Keratinocyte (primary cell): ENCODE measurements at regions not wholly inside any gene's neighbourhood (a gene's known extent, or its start where the extent isn't known, plus 50 kb on each side); places are given as distances from the start of the nearest gene placed in this dataset.
"Not testable (repeated sequence)": the region's sequence is repeated elsewhere in the genome, so short reads cannot be mapped to it uniquely, and the experiment has no call there.

Experiments
- DNase-seq: peaks from one replicate; pipeline ENCODE4 v3.0.0-alpha.2; 2011; ENCODE audit warnings: low read depth, missing footprints, low spot score
- FAIRE-seq: peaks from 2 replicates; lab custom pipeline; 2011; peaks lifted over from hg19 to GRCh38; lab: Jason Lieb, UNC
- H2AFZ ChIP-seq: 2 replicates; pipeline ENCODE4 v1.6.0; 2012; ENCODE audit warnings: low read length, control low read depth, inconsistent platforms; ENCODE audit not compliant: control insufficient read depth
- H3K27ac ChIP-seq: 2 replicates; pipeline ENCODE4 v1.5.1; 2011; ENCODE audit warnings: low read length; ENCODE audit not compliant: control insufficient read depth, insufficient read depth
- H3K27me3 ChIP-seq: 3 replicates; pipeline ENCODE4 v1.6.0; 2011; ENCODE audit warnings: low read length; ENCODE audit not compliant: control insufficient read depth, insufficient read depth; ENCODE audit errors: extremely low read depth
- H3K36me3 ChIP-seq, 2 experiments: 2 replicates in 1 of 2; 3 replicates in 1 of 2; pipeline ENCODE4 v1.5.1; 2011; ENCODE audit warnings: low read length in 2 of 2, mild to moderate bottlenecking in 1 of 2; ENCODE audit not compliant: control insufficient read depth in 2 of 2, insufficient read depth in 2 of 2; ENCODE audit errors: extremely low read depth in 1 of 2
- H3K4me1 ChIP-seq: 3 replicates; pipeline ENCODE4 v1.5.1; 2011; ENCODE audit warnings: low read length; ENCODE audit not compliant: control insufficient read depth, insufficient read depth; ENCODE audit errors: extremely low read depth
- H3K4me2 ChIP-seq: 3 replicates; pipeline ENCODE4 v1.6.0; 2011; ENCODE audit warnings: low read depth, low read length; ENCODE audit not compliant: control insufficient read depth, insufficient read depth; ENCODE audit errors: extremely low read depth
- H3K4me3 ChIP-seq, 3 experiments: fragments of 200-600 bp in 1 of 3; sonication (generic) in 1 of 3; 2 replicates in 2 of 3; 3 replicates in 1 of 3; pipeline ENCODE4 v1.5.1; 2011 to 2016; ENCODE audit warnings: low read length in 3 of 3, mild to moderate bottlenecking in 3 of 3, control low read depth in 2 of 3, inconsistent platforms in 1 of 3, low read depth in 1 of 3, mixed read lengths in 1 of 3, mixed run types in 1 of 3, moderate library complexity in 1 of 3; ENCODE audit not compliant: control insufficient read depth in 2 of 3, insufficient read depth in 2 of 3; ENCODE audit errors: extremely low read depth in 1 of 3
- H3K79me2 ChIP-seq: 2 replicates; pipeline ENCODE4 v1.6.0; 2012; ENCODE audit warnings: low read length; ENCODE audit not compliant: control insufficient read depth, insufficient read depth
- H3K9ac ChIP-seq: 3 replicates; pipeline ENCODE4 v1.6.0; 2011; ENCODE audit warnings: low read length; ENCODE audit not compliant: control insufficient read depth, insufficient read depth; ENCODE audit errors: extremely low read depth
- H3K9me1 ChIP-seq: 3 replicates; pipeline ENCODE4 v1.6.0; 2011; ENCODE audit warnings: low read length; ENCODE audit not compliant: control insufficient read depth, insufficient read depth; ENCODE audit errors: extremely low read depth
- H3K9me3 ChIP-seq: 2 replicates; pipeline ENCODE4 v1.5.1; 2012; ENCODE audit warnings: low read depth, low read length; ENCODE audit not compliant: control insufficient read depth
- H4K20me1 ChIP-seq: 3 replicates; pipeline ENCODE4 v1.6.0; 2011; ENCODE audit warnings: low read length; ENCODE audit not compliant: control insufficient read depth, insufficient read depth; ENCODE audit errors: extremely low read depth
- EZH2 ChIP-seq: IDR thresholded peaks from one replicate; pipeline ENCODE4 v1.6.1; 2012; ENCODE audit warnings: inconsistent platforms, mild to moderate bottlenecking, low read length, moderate library complexity
- dilution Hi-C: fragments of 300-500 bp; cut with MboI; formaldehyde crosslinking; loops from one replicate; pipeline ENCODE4 v1.7.0; 2020; ENCODE audit warnings: low sequenced_read_pairs; ENCODE audit not compliant: extremely low pct_ligation_motif_present
- TF ChIP-seq, protein P1 (sequence below), 3 experiments: IDR thresholded peaks in 1 of 3; conservative IDR thresholded peaks in 1 of 3; optimal IDR thresholded peaks in 1 of 3; 2 replicates in 2 of 3; 3 replicates in 1 of 3; pipeline versions ENCODE3 to v1.5.1; 2011; ENCODE audit warnings: low read length in 3 of 3, mild to moderate bottlenecking in 3 of 3, moderate library complexity in 2 of 3, control low read depth in 1 of 3, inconsistent platforms in 1 of 3; ENCODE audit not compliant: insufficient read depth in 2 of 3; ENCODE audit errors: extremely low read depth in 1 of 3

DNA sequence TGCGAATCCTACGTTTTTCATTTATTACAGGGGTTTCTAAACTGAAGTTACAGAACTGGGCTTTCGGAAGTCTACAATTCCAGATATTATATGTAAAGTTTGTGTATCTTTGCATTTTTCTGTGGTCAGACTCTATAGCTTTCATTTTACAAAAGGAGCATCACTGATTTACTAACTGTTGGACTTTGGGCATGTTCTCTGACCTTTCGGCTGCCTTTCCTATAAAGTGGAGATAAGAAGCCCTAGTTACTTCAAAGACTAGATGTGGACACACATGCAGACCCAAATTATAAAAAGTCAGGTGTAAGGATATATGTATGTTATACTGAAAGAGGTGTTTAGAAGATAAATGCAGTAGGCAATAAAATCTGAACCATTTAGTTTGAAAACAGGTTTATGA lies 126.6 kb upstream of the PRKCQ start:
- H3K9me3 ChIP-seq = no peaks in the 10 kb centered on the region
- H4K20me1 ChIP-seq = no peaks in the 10 kb centered on the region
- no peak overlapping the region for H3K9ac ChIP-seq
- FAIRE-seq = no peak
- dilution Hi-C loops = no loop called here
- no peaks in the 10 kb centered on the region for H3K4me1 ChIP-seq
- H3K4me3 ChIP-seq = no peak overlapping the region
- no peaks in the 10 kb centered on the region for H3K27me3 ChIP-seq
- H3K79me2 ChIP-seq = no peaks in the 10 kb centered on the region
- no peak overlapping the region for H2AFZ ChIP-seq
- no peak for DNase-seq
- H3K36me3 ChIP-seq = no peaks in the 10 kb centered on the region
- H3K4me2 ChIP-seq = no peak overlapping the region
- no peak overlapping the region for H3K27ac ChIP-seq
- no peak for TF ChIP-seq EZH2
- TF ChIP-seq, protein P1, sequence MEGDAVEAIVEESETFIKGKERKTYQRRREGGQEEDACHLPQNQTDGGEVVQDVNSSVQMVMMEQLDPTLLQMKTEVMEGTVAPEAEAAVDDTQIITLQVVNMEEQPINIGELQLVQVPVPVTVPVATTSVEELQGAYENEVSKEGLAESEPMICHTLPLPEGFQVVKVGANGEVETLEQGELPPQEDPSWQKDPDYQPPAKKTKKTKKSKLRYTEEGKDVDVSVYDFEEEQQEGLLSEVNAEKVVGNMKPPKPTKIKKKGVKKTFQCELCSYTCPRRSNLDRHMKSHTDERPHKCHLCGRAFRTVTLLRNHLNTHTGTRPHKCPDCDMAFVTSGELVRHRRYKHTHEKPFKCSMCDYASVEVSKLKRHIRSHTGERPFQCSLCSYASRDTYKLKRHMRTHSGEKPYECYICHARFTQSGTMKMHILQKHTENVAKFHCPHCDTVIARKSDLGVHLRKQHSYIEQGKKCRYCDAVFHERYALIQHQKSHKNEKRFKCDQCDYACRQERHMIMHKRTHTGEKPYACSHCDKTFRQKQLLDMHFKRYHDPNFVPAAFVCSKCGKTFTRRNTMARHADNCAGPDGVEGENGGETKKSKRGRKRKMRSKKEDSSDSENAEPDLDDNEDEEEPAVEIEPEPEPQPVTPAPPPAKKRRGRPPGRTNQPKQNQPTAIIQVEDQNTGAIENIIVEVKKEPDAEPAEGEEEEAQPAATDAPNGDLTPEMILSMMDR (optimal IDR thresholded peaks at IDR 0.05 in 1 of 3, IDR thresholded peaks at IDR 0.05 in 1 of 3, conservative IDR thresholded peaks at IDR 0.05 in 1 of 3; ENCODE audit: extremely low read depth in 1 of 3, insufficient read depth in 2 of 3, low read length in 3 of 3) = no peak
- no peaks in the 10 kb centered on the region for H3K9me1 ChIP-seq

DNA sequence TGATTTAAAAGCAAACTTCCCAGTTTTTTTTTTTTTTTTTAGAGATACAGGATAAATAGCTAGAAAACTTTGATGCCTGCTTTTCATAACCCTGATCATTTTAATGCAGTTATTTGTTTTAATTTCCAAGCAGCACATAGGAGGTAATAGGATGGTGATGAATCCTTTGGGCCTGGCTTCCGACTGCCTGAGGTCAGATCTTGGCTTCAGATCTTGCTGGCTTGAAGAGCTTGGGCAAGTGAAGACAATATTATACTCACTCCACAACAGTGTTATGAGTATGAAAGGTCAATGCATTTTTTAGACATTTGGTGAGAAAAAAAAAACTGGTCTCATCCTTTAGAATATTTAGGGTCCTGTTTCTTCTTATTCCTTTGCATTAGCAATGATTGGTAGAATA lies 124.8 kb upstream of the PRKCQ start:
- FAIRE-seq = no peak
- Histone ChIP-seq H3K9ac (no peak overlapping the region), H3K9me3 (no peaks in the 10 kb centered on the region), H3K4me2 (no peak overlapping the region), H3K9me1 (no peaks in the 10 kb centered on the region), H3K4me3 (no peak overlapping the region), H2AFZ (no peak overlapping the region), H3K79me2 (no peaks in the 10 kb centered on the region), H3K27ac (no peak overlapping the region), H3K36me3 (no peaks in the 10 kb centered on the region), H3K4me1 (no peaks in the 10 kb centered on the region), H4K20me1 (no peaks in the 10 kb centered on the region), H3K27me3 (no peaks in the 10 kb centered on the region)
- dilution Hi-C loops = no loop called here
- TF ChIP-seq, protein P1 (optimal IDR thresholded peaks at IDR 0.05 in 1 of 3, IDR thresholded peaks at IDR 0.05 in 1 of 3, conservative IDR thresholded peaks at IDR 0.05 in 1 of 3; ENCODE audit: extremely low read depth in 1 of 3, insufficient read depth in 2 of 3, low read length in 3 of 3) = no peak
- no peak for TF ChIP-seq EZH2
- no peak for DNase-seq

DNA sequence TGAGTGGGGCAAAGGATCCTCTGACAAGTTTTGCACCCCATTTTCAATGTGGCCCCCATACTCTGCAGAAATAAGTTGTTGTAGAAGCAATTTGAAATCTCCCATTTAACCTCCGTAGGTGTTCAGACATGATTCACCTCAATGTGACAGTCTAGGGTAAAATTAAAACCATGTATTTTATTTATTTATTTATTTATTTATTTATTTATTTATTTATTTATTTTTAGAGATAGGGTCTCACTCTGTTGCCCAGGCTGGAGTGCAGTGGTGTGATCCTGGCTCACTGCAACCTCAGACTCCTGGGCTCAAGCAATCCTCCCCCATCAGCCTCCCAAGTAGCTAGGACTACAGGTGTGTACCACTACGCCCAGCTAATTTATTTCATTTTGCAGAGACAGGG lies 122.8 kb upstream of the PRKCQ start:
- H3K4me1 ChIP-seq, H3K4me3 ChIP-seq, H3K9me1 ChIP-seq, H3K4me2 ChIP-seq, dilution Hi-C loops, H3K27ac ChIP-seq, H2AFZ ChIP-seq, H3K36me3 ChIP-seq, H3K79me2 ChIP-seq, H3K9me3 ChIP-seq, H3K27me3 ChIP-seq, H3K9ac ChIP-seq, DNase-seq, H4K20me1 ChIP-seq, FAIRE-seq: not testable (repeated sequence)
